GM12874 (cell line): ENCODE measurements at regions not wholly inside any gene's neighbourhood (a gene's known extent, or its start where the extent isn't known, plus 50 kb on each side); places are given as distances from the start of the nearest gene placed in this dataset.
A peak's percentile ranks its signal among the peaks of the same experiment; 100 is the strongest.

Experiments used
- CTCF ChIP-seq: IDR thresholded peaks from 2 replicates; pipeline ENCODE4 v1.5.1; 2011; ENCODE audit warnings: low read depth, mild to moderate bottlenecking, control low read depth, low read length, moderate library complexity; ENCODE audit not compliant: insufficient read depth

- no peak for TF ChIP-seq CTCF
Observed at GRCh38 chr2:64766841-64767669, 113.3 kb upstream of the SERTAD2 start.

DNA sequence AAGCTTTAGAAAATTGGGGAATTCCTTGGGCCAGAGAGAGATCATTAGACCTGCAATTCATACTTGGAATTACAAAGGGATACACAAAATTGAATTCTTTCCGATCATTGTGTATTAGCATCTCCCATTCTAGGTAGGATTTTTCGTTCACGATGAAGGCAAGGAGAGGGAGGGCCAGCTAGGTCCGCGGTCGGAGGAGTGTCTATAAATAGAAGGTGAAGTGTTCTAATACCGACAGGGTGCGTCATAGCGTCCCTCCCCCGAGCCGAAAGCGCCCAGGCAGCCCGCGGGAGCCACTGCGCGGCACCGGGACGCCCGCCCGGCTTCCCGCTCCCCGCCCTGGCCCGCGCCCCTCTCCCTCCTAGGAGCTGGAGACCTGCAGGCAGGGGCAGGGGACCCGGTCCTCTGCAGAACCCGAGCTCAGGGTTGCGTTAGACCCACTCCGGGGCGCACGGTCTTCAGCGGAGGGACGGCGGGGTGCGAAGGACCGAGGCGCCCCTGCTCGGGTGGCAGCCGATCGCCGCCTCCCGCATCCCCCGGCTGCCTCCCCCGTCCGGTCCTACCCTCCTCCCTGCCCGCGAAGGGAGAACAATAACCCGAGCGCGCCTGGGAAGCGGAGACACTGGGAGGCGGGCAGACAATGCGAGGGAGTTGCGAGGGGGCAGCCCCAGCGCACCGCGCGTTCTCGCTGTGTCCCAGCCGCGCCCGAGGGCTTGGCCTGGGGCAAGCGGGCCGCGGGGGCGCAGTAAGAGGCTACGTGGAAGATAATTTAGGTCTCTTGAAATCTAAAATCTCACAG, 114.2 kb upstream of the SERTAD2 start:
- 0 out of 2 replicates have a peak, but pooled peaks have one; percentile 6 for TF ChIP-seq CTCF

DNA sequence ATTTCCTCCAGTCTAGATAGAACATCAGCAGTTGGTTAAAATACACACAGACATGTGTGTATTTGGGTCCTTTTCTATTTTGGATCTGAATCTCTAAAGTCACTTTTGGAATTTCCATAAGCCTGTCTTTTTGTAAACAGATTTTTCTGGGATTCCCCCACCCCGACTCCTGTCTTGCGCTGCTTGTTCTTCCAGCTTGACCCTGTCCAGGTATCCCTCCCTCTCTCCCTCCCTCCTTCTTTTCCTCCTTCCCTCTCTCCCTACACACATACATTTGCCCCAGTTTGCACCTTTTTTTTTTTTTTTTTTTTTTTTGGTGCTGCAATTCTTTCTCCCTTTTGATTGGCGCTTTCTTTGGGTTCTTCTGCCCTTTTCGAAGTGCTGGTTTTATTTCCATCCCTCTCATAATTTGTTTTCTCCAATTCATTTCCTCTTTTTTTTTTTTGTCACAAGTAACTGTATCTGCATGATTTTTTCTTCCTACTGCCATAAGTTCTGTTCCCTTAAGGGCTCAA, 114.8 kb upstream of the SERTAD2 start:
- TF ChIP-seq CTCF, result no peak

DNA sequence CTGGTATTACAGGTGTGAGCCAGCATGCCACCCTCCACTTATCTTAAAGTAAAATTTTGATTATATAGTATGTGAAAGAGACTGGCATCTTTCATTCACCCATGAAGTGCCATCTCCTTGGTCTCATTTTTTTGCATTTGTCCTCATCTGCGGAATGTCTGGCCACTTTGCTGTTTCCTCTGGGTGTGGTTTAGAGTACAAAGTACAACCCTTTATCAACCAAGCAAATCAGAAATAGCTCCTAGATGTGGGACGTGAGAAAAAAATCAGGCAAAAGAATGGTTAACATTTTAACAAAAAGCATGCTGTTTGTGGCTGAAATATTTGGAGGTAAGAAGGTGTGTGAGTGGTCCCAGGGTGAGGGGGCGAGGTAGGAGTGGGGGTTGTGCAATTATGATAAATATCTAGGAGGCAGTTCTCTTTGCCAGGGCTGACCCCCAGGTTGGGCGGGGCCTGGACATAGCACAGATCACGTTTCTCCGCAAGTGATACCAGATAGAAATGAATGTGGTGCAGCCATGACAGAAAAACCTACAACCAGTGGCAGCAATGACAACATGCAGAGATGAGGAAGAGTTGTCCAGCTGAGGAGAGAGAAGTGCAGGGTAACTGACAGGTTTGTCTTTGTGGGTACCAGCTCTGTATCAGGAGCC, 115.8 kb upstream of the SERTAD2 start:
- no peak for TF ChIP-seq CTCF

DNA sequence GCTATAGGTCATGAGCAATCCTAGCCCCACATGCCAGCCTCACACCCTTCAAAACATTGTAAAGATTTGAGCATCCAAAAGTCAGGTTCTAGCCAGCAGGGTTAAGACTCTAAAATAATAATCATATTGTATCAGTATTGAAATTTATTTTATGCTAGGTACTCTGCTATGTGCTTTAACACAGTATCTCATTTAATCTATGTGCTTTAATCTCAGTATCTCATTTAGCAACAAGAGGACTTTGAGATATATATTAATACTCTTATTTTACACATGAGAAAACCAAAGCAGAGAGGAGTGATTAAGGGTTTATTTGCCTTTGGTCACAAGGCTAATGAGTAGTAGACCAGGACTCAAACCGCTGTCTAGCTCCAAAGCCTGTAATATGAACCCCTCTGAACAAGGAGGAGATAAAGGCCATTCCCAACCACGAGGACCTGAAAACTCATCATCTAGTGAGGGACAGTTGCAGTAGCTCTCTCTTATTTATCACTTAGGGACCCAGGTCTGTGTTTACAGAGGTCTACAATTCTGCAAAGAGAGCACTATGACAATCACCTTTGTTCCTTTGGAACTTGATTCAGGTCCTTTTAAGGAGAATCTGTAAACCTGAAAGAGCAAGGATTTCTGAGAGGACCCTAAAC, 116.5 kb upstream of the SERTAD2 start:
- TF ChIP-seq CTCF, result no peak

DNA sequence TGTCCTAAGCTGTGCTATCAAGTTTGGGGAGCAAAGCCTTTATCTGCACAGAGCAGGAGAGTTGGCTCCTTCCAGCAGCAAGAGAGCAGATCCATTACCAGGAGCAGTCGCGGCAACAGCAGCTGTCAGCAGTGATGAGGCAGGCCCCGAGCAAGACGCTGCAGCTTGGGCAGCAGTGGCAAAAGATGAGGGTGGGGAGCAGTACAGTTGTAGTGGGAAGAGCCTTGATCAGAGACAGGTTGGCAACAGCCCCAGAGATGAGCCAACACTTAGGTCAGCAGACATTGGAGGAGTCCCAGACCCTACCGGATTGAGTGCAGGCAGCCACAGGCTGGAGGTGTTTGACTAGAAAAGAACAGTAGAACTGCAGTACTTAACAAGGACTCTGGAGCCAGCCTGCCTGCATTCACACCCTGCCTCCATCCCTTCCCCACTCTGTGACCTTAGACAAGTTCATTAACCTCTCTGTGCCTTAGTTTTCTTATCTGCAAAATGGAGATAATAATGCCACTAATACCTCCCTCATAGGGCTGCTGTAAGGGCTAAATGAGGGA, 117.1 kb upstream of the SERTAD2 start:
- no peak for TF ChIP-seq CTCF
